ENCODE measurements at regions not wholly inside any gene's neighbourhood (a gene's known extent, or its start where the extent isn't known, plus 50 kb on each side); places are given as distances from the start of the nearest gene placed in this dataset.

DNA sequence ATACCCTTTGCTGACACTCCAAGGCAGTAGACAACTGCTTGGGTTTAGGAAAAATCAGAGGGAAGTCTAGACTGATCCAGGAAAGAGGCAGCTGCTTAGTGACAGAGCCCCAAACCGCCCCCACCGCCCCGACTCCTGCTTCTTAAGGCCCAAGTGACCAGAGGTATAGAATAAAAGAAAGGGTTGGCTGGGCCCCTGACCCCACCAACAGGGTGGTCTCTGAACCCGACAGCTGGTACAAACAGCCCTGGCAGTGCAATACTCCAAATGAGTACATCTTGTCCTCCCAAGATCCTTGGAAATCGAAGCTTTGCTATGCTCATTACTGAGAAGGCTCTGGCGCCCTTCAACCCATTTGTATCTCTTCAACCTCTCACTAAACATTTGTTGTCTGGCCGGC lies 60.6 kb downstream of the PABIR2 start:
- no peak overlapping the region for H4K5ac ChIP-seq (ENCODE audit: insufficient read length, low read depth, low read length)
- H2AK5ac ChIP-seq (ENCODE audit: insufficient read length, low read length) = no peak overlapping the region
- H3K79me2 ChIP-seq (ENCODE audit: insufficient read depth, low read length) = no peaks in the 10 kb centered on the region
- no peak overlapping the region for H2BK15ac ChIP-seq (ENCODE audit: low read depth, low read length)
- Mint-ChIP-seq H3K27me3 (ENCODE audit: low read depth) (no peaks in the 10 kb centered on the region; the same call in 1 of the 2 replicates), H3K9me3 (peaks cover 6 to 76% of the 10 kb centered on the region in 2 experiments), H3K27ac (no peak overlapping the region), H3K36me3 (ENCODE audit: insufficient read depth in 1 of 3, low read depth in 3 of 3) (peaks cover 0 to 4% (median 0%) of the 10 kb centered on the region in 3 experiments; a peak in 3 of 7 replicates), H3K4me1 (peaks cover 22 to 40% of the 10 kb centered on the region in 2 experiments), H3K4me3 (no peak overlapping the region)
- H3K4me2 ChIP-seq (ENCODE audit: insufficient read depth, insufficient read length, low read length) = no peak overlapping the region
- H3T11ph ChIP-seq (ENCODE audit: low read length) = no peak overlapping the region
- no peak overlapping the region for H2BK5ac ChIP-seq (ENCODE audit: insufficient read length, low read length)
- no peaks in the 10 kb centered on the region for H3K79me1 ChIP-seq (ENCODE audit: insufficient read depth, low read depth, low read length, poor library complexity, severe bottlenecking)
- peaks cover 3% of the 10 kb centered on the region for H4K20me1 ChIP-seq (ENCODE audit: control insufficient read depth, insufficient read depth, insufficient read length)
- no peak overlapping the region for H3K9ac ChIP-seq (ENCODE audit: extremely low read depth, insufficient read length, low read length)
- H3K27me3 ChIP-seq (ENCODE audit: insufficient read depth, low read length) = no peaks in the 10 kb centered on the region
- no peak overlapping the region for H4K8ac ChIP-seq (replicated peaks; ENCODE audit: insufficient read length, low read depth, low read length)
- H2AFZ ChIP-seq (ENCODE audit: low read length) = no peak overlapping the region
- no peak overlapping the region for H2BK20ac ChIP-seq (ENCODE audit: low read depth, low read length, poor library complexity, severe bottlenecking)
- H3K18ac ChIP-seq (ENCODE audit: insufficient read length, low read depth, low read length) = no peak overlapping the region
- H3K4ac ChIP-seq (ENCODE audit: low read depth, low read length) = no peak overlapping the region
- H3K23ac ChIP-seq (ENCODE audit: insufficient read length, low read depth, low read length) = no peak overlapping the region
- H2BK12ac ChIP-seq (ENCODE audit: insufficient read length, low read depth, low read length) = no peak overlapping the region
- H4K91ac ChIP-seq (ENCODE audit: insufficient read length, low read depth, low read length) = no peak overlapping the region
- no peak overlapping the region for H3K27ac ChIP-seq (ENCODE audit: insufficient read length, low read depth, low read length)
- DNase-seq = no peak
- H2BK120ac ChIP-seq (ENCODE audit: low read depth, low read length, poor library complexity, severe bottlenecking) = no peak overlapping the region
- no peaks in the 10 kb centered on the region for H3K23me2 ChIP-seq (ENCODE audit: insufficient read length, low read depth, low read length, poor library complexity, severe bottlenecking)
- no peaks in the 10 kb centered on the region for H3K4me1 ChIP-seq (ENCODE audit: insufficient read depth, low read length)
- no peak overlapping the region for H3K14ac ChIP-seq (ENCODE audit: insufficient read depth, low read length)
- no CpG with 5 or more reads among the region's 7 CpGs for WGBS (ENCODE audit: extremely low coverage, insufficient read length, low lambda C conversion rate)
- H3K56ac ChIP-seq (ENCODE audit: insufficient read length, low read depth, low read length) = no peak overlapping the region
- TF ChIP-seq, protein P1, sequence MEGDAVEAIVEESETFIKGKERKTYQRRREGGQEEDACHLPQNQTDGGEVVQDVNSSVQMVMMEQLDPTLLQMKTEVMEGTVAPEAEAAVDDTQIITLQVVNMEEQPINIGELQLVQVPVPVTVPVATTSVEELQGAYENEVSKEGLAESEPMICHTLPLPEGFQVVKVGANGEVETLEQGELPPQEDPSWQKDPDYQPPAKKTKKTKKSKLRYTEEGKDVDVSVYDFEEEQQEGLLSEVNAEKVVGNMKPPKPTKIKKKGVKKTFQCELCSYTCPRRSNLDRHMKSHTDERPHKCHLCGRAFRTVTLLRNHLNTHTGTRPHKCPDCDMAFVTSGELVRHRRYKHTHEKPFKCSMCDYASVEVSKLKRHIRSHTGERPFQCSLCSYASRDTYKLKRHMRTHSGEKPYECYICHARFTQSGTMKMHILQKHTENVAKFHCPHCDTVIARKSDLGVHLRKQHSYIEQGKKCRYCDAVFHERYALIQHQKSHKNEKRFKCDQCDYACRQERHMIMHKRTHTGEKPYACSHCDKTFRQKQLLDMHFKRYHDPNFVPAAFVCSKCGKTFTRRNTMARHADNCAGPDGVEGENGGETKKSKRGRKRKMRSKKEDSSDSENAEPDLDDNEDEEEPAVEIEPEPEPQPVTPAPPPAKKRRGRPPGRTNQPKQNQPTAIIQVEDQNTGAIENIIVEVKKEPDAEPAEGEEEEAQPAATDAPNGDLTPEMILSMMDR (conservative IDR thresholded peaks at IDR 0.05) = no peak
- peaks cover 3% of the 10 kb centered on the region for H3K9me3 ChIP-seq (ENCODE audit: control insufficient read depth, low read depth, low read length)

All from H9 (cell line).